ENCODE measurements at regions not wholly inside any gene's neighbourhood (a gene's known extent, or its start where the extent isn't known, plus 50 kb on each side); places are given as distances from the start of the nearest gene placed in this dataset.
A peak's percentile ranks its signal among the peaks of the same experiment; 100 is the strongest.

- in situ Hi-C loops (cut with HindIII; ENCODE audit: low sequenced_read_pairs) = no loop called here
- no peak for DNase-seq (ENCODE audit: low spot score)
Observed at GRCh38 chr9:14978022-14979000, 68.1 kb upstream of the FREM1 start.

- no peak for DNase-seq (ENCODE audit: low spot score)
- in situ Hi-C loops (cut with HindIII; ENCODE audit: low sequenced_read_pairs) = no loop called here
Observed at GRCh38 chr9:14967450-14968321, 57.5 kb upstream of the FREM1 start.

GRCh38 chr9:14962193-14962882 is 52.1 kb upstream of the FREM1 start:
- in situ Hi-C loops (cut with HindIII; ENCODE audit: low sequenced_read_pairs) = no loop called here
- DNase-seq (ENCODE audit: low spot score) = peak; percentile 1

- no peak for DNase-seq (ENCODE audit: low spot score)
- in situ Hi-C loops (cut with HindIII; ENCODE audit: low sequenced_read_pairs) = no loop called here
Observed at GRCh38 chr9:14961372-14962068, 51.3 kb upstream of the FREM1 start.

- in situ Hi-C loops (cut with HindIII; ENCODE audit: low sequenced_read_pairs) = no loop called here
- no peak for DNase-seq (ENCODE audit: low spot score)
Observed at GRCh38 chr9:14960881-14961280, 50.7 kb upstream of the FREM1 start.
